ENCODE measurements at regions not wholly inside any gene's neighbourhood (a gene's known extent, or its start where the extent isn't known, plus 50 kb on each side); places are given as distances from the start of the nearest gene placed in this dataset.

DNA sequence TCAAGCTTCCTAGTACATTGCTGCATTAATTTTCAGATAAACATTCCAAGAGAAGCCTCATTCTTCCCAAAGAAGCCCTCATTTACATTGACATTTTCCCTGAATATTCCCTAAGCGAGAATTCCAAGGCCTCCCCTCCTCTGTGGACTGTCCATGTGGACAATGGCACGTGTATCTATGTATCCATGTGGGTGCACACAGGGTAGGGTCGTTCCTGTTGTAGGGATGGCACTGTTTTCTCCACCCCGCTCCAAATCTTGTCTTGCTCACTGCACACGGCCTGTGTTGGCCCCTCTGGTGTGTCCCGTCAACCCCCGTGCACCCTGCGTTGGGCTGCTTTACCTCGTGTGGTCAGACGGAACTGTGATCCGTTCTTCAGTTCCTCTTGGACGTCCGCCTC lies 104.7 kb upstream of the IRX2 start:
- H3K4me3 ChIP-seq = no peak overlapping the region
- H3K27ac ChIP-seq = no peak overlapping the region
- DNase-seq (no peak), ATAC-seq (ENCODE audit: low FRiP score in 2 of 2) (no peak)
- no peaks in the 10 kb centered on the region for H3K27me3 ChIP-seq
- no peaks in the 10 kb centered on the region for H3K9me3 ChIP-seq
- H3K4me1 ChIP-seq = no peaks in the 10 kb centered on the region
- WGBS, 2 donors = 81 to 90% methylated on average over 13 of the region's 13 CpGs
- H3K36me3 ChIP-seq = no peaks in the 10 kb centered on the region
- TF ChIP-seq POLR2A (IDR thresholded peaks at IDR 0.05) (no peak), EP300 (IDR thresholded peaks at IDR 0.05) (no peak), POLR2AphosphoS5 (IDR thresholded peaks at IDR 0.05) (no peak)
- TF ChIP-seq, protein P1, sequence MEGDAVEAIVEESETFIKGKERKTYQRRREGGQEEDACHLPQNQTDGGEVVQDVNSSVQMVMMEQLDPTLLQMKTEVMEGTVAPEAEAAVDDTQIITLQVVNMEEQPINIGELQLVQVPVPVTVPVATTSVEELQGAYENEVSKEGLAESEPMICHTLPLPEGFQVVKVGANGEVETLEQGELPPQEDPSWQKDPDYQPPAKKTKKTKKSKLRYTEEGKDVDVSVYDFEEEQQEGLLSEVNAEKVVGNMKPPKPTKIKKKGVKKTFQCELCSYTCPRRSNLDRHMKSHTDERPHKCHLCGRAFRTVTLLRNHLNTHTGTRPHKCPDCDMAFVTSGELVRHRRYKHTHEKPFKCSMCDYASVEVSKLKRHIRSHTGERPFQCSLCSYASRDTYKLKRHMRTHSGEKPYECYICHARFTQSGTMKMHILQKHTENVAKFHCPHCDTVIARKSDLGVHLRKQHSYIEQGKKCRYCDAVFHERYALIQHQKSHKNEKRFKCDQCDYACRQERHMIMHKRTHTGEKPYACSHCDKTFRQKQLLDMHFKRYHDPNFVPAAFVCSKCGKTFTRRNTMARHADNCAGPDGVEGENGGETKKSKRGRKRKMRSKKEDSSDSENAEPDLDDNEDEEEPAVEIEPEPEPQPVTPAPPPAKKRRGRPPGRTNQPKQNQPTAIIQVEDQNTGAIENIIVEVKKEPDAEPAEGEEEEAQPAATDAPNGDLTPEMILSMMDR (IDR thresholded peaks at IDR 0.05) = no peak

DNA sequence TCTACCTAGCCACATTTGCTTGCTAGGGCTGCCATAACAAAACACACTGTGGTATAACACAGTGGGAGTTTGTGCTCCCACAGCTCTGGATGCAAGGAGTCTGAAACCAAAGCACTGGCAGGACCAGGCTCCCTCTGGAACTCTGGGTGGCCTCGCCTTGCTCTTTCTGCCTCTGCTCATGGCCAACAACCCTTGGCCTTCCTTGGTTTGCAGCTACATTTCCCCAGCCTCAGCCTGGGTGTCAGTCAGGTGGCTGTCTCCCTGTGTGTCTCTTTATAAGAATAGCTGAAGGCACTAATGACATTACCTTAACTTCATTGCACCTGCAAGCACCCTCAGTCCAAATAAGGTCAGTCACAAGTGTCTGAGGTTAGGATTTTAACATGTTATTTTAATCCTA lies 101.0 kb upstream of the IRX2 start:
- WGBS, 2 donors = 100% methylated on average over 1 of the region's 1 CpG; no CpG with 5 or more reads in 1 of the 2 donors

GRCh38 chr5:2851895-2852294 lies 100.4 kb upstream of the IRX2 start:
- Histone ChIP-seq H3K27me3 (no peaks in the 10 kb centered on the region), H3K27ac (no peak overlapping the region), H3K4me1 (no peaks in the 10 kb centered on the region), H3K4me3 (no peak overlapping the region), H3K36me3 (no peaks in the 10 kb centered on the region), H3K9me3 (no peaks in the 10 kb centered on the region)
- ATAC-seq (ENCODE audit: low FRiP score in 2 of 2) = no peak
- 83 to 87% methylated on average over 5 of the region's 5 CpGs for WGBS, 2 donors
- no peak for DNase-seq
- no peak for TF ChIP-seq POLR2AphosphoS5 (IDR thresholded peaks at IDR 0.05)

More for the DNA sequence above, 101.0 kb upstream of the IRX2 start:
- no peaks in the 10 kb centered on the region for H3K9me3 ChIP-seq
- no peak for DNase-seq
- TF ChIP-seq, protein P1 (IDR thresholded peaks at IDR 0.05) = no peak
- TF ChIP-seq POLR2AphosphoS5 (IDR thresholded peaks at IDR 0.05) = no peak
- H3K36me3 ChIP-seq = no peaks in the 10 kb centered on the region
- ATAC-seq (ENCODE audit: low FRiP score in 2 of 2) = no peak
- no peak overlapping the region for H3K4me3 ChIP-seq
- H3K27ac ChIP-seq = no peak overlapping the region
- no peaks in the 10 kb centered on the region for H3K4me1 ChIP-seq
- H3K27me3 ChIP-seq = no peaks in the 10 kb centered on the region

DNA sequence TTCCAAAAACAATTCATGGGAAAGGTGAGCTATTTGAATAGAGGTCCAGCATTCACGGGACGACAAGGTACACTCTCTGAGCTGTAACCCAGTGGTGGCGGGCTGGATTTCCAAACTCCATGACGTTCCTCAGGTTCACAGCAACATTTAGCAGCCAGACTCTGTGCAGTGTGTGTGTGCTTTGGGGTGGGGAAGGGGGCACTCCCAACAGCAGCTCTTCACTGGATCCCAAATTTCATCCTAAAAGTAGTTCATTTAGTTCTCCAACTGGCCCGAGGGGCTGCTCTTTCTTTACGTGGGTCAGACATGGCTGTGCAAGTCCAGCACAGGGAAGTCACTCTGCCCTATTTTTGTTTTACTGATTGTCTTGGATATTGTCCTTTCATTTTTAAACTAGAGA lies 98.0 kb upstream of the IRX2 start:
- Histone ChIP-seq H3K4me1 (no peaks in the 10 kb centered on the region), H3K36me3 (no peaks in the 10 kb centered on the region), H3K27me3 (no peaks in the 10 kb centered on the region), H3K9me3 (no peaks in the 10 kb centered on the region), H3K27ac (no peak overlapping the region), H3K4me3 (no peak overlapping the region)
- ATAC-seq (ENCODE audit: low FRiP score in 2 of 2) (no peak), DNase-seq (no peak)
- 70 to 79% methylated on average over 6 of the region's 6 CpGs for WGBS, 2 donors
- TF ChIP-seq POLR2AphosphoS5 (IDR thresholded peaks at IDR 0.05) = no peak
- TF ChIP-seq, protein P1 (IDR thresholded peaks at IDR 0.05) = no peak
- no peak for TF ChIP-seq POLR2A (IDR thresholded peaks at IDR 0.05)
- TF ChIP-seq EP300 (IDR thresholded peaks at IDR 0.05) = no peak

DNA sequence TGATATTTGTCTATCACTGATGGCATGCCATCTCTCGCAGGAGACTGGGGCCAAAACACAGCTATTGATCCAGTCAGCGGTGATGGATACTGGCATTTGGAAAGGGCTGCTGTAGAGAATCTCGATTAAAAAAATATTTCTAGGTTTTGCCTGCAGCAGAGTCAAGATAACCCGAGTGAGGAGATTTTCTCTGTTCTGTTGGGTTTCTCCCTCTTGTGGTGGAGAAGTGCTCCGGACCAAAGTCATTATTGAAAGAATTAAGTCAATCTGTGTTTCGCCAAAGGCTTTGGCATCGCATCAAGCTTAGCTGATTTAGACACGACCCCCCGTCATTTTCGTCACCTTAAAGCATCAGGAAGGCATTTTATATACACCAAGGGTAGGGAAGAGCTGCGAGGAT lies 97.1 kb upstream of the IRX2 start:
- 57 to 60% methylated on average over 11 of the region's 11 CpGs for WGBS, 2 donors
- Histone ChIP-seq H3K4me1 (no peaks in the 10 kb centered on the region), H3K9me3 (no peaks in the 10 kb centered on the region), H3K36me3 (no peaks in the 10 kb centered on the region), H3K4me3 (no peak overlapping the region), H3K27me3 (no peaks in the 10 kb centered on the region), H3K27ac (no peak overlapping the region)
- no peak for DNase-seq
- no peak for ATAC-seq (ENCODE audit: low FRiP score in 2 of 2)
- TF ChIP-seq EP300 (IDR thresholded peaks at IDR 0.05) (no peak), POLR2A (IDR thresholded peaks at IDR 0.05) (no peak), POLR2AphosphoS5 (IDR thresholded peaks at IDR 0.05) (no peak)
- TF ChIP-seq, protein P1 (IDR thresholded peaks at IDR 0.05) = no peak
